HG03097 (cell line): ENCODE measurements at regions not wholly inside any gene's neighbourhood (a gene's known extent, or its start where the extent isn't known, plus 50 kb on each side); places are given as distances from the start of the nearest gene placed in this dataset.
A peak's percentile ranks its signal among the peaks of the same experiment; 100 is the strongest.

Experiments used
- ATAC-seq: cut with Tn5 transposase; IDR thresholded peaks from one replicate; pipeline ENCODE4 v1.9.1; 2021; ENCODE audit not compliant: unreplicated experiment, low FRiP score

DNA sequence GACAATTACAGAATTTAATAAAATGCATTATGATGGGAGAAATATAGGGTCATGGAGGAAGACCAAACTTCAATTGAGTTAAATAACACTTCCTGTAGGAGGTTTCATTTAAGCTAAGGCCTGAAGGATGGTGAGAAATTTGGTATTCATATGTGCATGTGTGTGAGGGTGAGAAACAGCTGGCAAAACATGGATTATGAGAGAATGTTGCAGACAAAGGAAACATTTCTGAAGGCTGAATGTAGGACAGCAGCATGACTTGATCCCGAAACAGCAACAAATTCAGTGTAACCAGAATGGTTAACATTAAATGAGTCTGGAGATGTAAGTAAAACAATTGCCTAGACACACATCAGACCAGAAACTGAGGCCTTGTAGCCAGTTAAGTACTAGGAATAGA, 630.8 kb downstream of the NR4A2 start:
- no peak for ATAC-seq

DNA sequence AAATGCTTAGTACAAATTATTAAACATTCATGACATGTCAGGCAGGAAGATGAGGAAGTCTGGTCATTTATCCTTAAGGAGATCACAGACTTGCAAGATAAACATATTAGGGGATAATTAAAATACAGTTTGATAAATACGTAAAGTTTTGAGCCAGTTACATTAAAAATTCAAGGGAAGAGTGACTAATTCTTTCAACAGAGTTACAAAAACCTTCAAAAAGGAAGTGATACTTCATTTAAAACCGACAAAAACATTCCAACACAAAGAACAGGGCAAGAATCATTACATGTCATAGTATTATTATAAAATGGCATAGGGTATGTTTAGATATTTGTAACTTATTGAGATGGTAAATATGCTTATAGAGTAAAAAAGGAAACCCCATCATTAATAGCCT, 636.0 kb downstream of the NR4A2 start:
- ATAC-seq = no peak

DNA sequence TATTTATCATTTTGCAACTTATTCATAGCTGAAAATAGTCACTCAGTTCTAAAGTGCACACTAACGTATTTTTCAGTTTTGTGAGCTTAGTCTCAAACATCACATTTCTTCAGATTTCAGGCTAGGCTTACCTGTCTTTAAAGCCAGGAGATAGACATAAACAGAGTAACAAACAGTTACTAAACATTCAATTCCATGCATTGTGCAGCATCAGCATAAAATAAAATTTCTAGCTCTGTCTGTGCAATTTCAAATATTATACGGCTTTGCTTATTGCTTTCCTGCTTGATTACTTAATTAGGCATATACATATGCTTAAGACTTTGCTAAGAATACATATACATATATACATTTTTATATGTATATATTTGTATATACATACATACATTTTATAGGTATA, 637.0 kb downstream of the NR4A2 start:
- no peak for ATAC-seq

DNA sequence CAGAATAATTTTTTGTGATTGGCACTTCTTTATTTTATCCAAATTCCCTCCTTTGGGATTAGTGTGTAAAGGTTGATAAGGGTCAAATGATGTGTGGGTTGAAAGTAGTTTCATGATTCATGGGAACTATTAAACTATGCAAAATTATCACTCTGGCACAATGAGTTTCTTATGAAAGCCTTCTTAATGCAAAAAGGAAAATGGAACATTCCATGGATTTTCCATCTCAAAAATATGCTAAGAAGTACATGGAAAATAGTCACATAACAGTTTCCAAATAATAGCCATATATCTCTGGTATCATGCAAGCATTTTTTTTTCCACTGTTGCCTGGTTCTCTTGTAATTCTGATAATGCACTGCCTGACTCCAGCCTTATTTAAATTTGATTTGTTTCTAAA, 639.7 kb downstream of the NR4A2 start:
- ATAC-seq = no peak

DNA sequence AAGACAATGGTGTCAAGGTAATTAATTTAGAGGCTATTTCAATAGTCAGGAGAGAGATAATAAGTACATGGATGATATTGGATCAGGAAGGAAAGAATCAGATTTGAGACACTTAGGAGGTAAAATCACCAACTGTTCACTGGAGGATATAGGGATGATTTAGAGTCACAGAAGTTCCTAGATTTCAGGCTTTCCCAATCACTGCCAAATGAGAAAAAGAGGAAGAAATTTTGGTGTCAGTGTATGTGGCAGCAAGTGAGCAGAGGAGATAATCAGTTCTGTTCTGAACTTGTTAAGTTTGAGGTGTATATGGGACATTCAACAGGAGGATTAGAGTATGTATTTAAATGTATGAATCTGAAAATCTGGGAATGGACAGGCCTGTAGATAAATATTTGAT, 640.4 kb downstream of the NR4A2 start:
- no peak for ATAC-seq

DNA sequence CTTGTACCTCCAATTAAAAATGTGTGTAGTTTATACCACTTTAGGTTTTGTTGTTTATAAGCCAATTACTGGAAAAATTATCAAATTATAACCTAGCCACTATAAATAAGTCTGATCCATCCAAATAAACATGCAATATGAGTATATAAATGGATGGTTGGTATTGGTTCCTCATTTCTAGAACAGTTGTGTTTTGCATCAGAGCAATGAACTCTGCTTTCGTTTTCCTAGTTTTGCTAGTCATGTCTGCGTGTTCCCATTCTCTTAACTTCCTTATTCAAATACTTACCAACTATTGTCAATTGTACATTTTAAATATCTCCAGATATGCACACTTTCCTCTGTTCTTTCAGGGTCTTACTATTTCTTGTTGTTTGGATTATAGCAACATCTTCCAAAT, 641.7 kb downstream of the NR4A2 start:
- peak; percentile 68 for ATAC-seq

DNA sequence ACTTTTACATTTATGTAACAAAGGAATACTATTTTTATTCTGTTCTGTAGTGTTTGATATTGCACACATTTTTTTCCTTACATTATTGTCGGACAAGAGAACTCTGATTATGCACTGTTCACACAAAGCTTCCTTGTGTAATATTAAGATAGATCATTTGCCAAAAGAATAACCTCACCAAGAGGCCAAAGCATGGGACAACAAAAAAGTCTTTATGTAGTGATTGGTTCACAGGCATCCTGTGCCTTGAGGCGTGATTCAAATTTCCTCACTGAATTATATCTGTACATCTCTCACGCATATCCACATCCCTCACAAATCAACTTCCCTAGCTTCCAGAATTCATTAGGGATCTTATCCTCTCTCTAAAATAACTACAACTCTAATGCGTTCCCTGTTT, 642.7 kb downstream of the NR4A2 start:
- no peak for ATAC-seq

DNA sequence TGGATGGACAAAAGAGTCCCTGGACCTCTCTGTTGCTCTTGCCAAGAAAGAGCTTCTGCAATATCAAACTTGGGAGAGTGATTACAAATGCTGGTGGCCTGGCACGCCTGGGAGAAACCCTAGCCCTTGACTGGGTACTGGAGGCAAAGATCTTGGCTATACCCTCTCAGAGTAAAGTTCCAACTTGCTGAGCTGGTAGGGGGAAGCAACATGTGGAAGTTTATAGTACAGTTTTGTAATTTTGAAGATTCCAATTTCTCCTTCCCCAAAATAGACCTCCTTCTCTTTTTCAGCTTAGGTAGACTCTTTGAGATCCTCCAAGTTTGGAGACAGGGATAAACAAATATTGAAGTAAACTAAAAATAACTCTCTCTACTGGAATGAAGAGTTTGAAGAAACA, 645.3 kb downstream of the NR4A2 start:
- no peak for ATAC-seq

DNA sequence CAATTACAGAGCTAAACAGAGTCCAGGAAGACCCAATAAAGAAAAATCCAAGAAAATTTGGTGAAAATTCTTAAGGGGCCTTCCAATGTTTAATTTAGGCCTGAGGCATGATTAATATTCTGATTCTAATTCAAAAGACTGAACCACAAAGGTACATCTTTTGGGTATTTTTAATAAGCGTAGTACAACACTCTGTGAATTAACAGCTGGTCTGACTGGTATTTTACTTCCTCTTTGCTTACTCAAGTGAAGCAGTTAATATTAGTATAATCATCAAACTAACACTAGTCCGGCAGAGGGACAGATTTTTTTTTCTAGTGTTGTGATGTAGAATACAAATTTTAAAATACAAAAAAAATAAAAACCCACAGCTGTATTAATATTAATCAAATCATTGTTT, 652.9 kb downstream of the NR4A2 start:
- no peak for ATAC-seq

DNA sequence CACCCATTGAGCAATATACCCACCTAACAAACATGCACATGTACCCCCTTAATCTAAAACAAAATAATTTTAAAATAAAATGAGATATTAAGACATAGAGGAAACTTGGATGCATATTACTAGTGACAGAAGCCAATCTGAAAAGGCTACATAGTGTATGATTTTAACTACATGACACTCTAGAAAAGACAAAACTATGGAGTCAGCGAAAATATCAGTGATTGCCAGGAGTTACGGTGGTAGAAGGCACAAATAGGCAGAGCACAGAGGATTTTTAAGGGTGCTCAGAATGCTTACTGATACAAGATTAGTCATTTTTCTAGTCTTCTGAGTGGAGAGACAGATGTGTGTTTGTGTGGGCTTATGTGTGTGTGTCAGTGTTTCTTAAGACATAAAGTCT, 656.6 kb downstream of the NR4A2 start:
- ATAC-seq = no peak

DNA sequence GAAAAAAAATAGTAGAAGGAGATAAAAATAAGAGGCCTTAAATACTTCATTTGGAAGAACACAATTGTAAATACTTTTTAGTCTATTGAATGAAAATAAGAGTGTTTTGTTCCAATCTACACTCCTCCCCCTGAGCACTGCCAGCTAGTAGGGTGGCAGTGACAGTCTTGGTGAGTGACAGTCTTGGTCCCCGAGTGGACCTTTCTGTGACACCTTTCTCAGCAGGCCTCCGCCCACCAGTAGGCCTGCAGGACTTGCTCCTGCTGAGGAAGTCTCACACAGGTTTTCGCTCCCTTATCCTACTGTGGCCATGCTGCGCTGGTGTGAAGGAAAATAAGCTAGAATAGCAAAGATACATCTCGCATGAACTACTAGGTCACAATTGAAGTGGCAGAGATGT, 666.8 kb downstream of the NR4A2 start:
- no peak for ATAC-seq

DNA sequence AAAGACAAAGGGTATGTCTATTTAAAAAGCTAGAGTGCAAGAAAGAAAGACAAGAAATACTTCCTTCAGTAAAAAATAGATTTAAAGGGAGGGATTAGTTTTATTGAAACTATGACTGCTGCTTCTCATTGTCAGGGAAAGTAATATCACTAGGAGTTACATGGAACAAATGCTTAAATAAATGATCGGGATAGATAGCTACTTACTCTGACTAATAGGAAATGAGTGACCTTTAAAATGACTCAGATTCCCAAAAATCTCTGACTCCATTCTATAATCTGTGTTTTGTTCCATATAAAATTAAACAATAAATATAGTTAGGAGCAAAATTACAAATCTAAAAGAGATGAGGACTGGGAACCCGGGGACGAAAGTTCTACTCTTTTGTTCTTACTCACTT, 669.3 kb downstream of the NR4A2 start:
- ATAC-seq = no peak

DNA sequence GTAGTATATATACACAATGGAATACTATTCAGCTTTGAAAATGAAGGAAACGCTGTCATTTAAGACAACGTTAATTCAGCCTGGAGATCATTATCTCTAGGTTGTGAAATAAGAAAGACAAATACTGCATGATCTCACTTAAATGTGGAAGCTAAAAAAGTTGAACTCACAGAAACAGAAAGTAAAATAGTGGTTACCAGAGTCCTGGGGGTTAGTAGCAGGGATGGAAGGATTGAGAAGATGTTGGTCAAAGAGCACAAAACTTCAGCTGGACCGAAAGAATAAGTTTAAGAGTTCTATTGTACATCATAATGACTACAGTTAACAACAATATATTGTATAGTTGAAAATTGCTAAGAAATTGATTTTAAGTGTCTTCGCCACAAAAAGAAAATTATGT, 670.3 kb downstream of the NR4A2 start:
- ATAC-seq = no peak

DNA sequence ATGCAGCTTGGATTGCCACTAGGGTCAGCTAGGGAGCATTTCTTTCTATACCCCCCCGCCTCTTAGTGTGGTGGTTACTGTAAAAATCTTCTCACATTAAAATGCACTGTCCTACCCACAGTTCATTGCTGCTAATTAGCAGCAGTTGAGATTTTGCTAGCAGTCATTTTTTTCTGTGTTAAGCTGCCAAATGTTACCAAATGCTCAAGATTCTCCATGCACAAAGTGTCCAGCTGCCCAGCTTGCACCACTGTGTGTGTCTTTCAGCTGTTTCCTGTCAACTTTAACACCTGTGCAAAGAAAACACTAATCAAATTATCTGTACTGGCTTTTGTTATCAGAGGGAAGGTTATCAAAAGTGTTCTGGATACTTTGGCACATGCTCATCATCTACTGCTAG, 679.3 kb downstream of the NR4A2 start:
- ATAC-seq = no peak

DNA sequence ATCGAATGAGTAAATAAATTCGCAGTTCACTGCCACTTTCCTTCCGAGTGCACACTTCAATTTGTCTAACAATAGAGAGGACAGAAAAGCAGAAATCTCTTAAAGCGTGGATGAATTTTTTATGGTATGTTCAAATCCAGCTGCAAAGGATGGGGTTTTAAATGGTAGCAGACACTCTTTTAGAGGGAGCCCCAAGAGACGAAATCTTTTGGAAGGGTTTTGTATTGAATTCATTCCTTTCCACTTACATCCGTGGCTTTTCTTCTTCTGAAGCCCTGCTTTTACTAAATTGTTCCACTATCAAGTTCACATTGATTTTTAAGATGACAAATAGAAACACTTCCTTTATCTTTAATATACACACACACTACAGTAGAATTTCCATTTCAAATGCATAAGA, 680.7 kb downstream of the NR4A2 start:
- ATAC-seq = no peak

DNA sequence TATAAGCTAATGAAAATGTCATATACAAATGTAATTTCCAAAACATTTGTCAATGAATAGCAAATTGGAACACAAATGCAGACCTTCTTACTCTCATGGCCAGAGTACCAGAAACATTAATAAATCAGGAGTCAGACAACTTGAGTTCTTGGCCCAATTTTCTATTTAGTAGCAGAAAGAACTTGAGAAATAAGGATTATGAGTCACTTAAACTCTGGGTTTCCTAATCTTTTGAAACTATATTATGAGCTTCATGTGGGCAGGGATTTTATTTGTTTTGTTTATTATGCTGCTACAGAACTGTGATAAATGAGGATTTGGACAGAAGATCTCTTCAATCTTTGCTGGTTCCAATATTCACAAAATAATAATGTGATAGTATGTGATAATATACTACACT, 686.7 kb downstream of the NR4A2 start:
- no peak for ATAC-seq

DNA sequence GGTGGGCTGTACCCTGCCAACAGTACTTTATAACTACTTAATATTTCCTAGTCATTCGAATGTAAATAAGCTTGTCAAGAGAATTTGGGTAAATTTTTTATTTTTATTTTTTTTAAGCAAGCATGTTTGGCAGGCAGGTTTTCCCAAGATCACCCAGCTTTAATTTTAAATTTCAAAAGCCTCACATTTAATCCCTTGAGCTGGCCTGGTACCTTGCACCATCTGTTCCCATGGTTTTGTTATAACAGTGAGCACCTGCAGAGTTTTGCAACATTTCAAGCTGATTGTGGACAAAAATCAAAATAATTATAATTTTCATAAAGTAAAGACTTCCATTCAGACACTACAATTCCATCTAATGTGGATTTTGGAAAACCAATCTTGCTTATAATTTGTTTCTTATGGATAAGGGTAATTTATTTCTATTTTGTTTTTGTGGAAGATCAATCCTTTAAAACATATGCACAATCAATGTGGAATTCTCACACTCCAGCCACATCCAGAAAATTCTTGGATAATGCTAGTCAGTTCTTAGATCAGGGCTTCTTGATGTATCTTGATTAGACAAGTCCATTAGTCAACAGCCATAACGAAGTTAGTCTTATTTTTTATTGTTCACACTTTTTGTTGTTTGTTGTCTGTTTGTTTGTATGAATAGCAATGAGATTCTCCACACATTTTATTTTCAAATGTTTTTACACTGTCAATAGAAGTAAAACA, 689.3 kb downstream of the NR4A2 start:
- ATAC-seq = no peak

DNA sequence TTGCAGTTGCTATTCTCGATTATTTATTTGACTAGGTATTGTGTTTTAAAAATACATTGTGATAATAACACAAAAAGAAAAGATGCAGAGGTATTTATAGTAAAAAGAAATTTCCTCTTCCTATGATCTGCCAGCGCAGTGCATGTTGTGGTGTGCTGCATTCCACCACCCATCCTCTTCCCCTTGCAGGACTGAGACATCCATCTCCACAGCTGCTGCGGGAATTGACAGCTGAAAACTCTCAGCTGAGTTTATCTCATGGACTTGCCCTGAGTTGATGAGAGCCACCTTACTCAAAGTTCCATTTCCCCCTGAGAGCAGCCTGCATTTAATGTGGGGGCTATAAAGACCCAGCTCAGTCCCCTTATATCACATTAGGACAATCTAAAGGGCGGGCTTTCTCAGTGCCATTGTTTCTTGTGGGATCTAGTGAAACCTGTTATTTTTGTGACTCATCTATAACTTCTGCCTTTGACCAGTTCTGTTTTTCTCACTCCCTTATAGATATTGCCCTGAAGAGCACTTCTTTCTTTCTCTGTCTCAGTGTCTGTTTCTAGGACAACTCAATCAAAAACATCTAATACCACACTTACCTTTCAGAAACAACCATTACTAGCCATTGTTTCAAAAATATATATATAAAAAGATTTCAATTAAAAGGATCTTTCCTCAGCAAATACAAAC, 698.5 kb downstream of the NR4A2 start:
- no peak for ATAC-seq

DNA sequence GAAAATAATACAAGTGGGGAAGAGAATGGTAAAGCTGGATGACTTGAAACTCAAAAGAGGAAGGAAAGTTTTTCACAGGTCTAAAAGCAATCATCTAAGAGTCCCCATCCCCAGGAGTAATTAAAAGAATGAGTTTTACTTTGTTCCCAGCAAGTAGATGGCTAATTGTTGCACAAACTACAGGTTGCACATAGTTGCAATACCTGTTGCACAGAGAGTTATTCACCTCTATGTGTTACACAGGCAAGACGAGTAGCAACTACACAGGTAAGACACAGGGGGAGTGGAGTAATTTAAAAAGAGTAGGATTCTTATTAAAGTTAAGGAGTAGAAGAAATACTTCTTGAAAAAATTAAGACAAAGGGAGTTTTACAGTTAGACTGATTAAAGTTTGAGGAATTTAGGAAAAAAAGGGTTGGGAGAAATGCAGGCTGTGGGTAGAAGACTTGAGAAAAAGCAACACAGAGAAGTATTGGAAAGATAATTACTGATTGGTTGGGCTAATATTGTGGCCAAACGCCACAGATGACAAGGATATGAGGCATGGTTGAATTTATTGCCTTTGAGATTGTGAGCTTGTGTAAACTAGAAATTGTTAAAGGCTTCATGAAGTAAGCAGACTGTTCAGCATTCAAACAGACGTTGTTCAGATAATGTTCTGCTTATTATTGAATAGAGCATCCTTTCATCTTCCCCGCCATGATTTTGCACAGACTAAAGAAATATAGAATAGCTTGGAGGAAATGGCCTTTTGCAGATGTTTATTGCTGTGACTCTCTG, 699.3 kb downstream of the NR4A2 start:
- no peak for ATAC-seq

DNA sequence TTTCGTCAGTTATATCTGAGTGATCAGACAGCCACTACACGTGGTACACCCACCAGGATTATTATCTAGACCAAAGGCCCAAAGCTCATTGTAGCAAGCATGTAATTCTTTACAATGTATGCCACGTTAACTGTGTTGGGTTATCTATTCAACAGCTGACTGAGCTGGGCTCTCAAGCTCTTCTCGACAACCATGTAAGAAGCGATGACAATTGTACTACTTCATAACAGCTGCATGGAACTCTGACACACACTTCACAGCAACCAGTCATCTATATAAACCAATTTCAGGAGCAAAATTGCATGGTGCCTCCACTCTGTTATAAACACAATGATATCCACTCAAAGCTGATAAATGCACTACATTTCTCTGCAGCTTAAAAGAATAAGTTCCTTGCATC, 701.8 kb downstream of the NR4A2 start:
- ATAC-seq = no peak

DNA sequence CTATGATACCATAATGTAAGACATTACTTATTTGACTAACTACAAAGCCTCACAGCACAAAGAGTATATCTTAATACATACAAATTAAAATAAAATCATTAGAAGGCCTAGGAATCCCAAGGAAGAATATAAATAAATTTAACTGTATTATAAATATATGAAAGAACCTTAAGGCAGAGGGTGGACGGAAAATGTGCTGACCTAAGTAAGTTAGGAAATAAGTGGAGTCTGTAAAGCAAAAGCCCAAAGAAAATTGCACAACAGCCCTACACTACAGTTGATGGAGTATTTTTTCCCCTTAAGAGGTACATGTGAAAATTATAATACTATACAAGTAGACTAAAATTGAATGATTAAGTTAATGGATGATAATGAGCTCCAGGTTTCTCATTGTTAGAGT, 710.1 kb downstream of the NR4A2 start:
- ATAC-seq = no peak
